ENCODE measurements at regions not wholly inside any gene's neighbourhood (a gene's known extent, or its start where the extent isn't known, plus 50 kb on each side); places are given as distances from the start of the nearest gene placed in this dataset.

GRCh38 chr5:74550927-74551326 is 89.6 kb downstream of the ENC1 start:
- no peaks in the 10 kb centered on the region for H3K9me3 ChIP-seq (ENCODE audit: low read depth, low read length, poor library complexity, severe bottlenecking)
- no peaks in the 10 kb centered on the region for H3K36me3 ChIP-seq (ENCODE audit: insufficient read depth, low read length, poor library complexity, severe bottlenecking)
- CTCF ChIA-PET, result no interaction called here
- no peak overlapping the region for H3K27ac ChIP-seq (ENCODE audit: low read depth, low read length, poor library complexity, severe bottlenecking)
- DNase-seq (ENCODE audit: low spot score), result no peak
- no peak for TF ChIP-seq EZH2 (IDR thresholded peaks at IDR 0.05; ENCODE audit: borderline replicate concordance, low read depth, low read length, poor library complexity, severe bottlenecking)
- TF ChIP-seq CTCF (conservative IDR thresholded peaks at IDR 0.05; ENCODE audit: low read depth, low read length), result no peak
- BruUV-seq (replicated peaks), result no TSS peak
- POLR2A ChIA-PET (ENCODE audit: low non-redundant PET), result no interaction called here
- no peak overlapping the region for H3K4me3 ChIP-seq (ENCODE audit: low read depth, low read length, poor library complexity, severe bottlenecking)
- intact Hi-C loops (cut with micrococcal nuclease; ENCODE audit: unreplicated experiment), result no loop called here
- H3K27me3 ChIP-seq (replicated peaks; ENCODE audit: insufficient read depth, low read depth, low read length, poor library complexity), result no peaks in the 10 kb centered on the region
- H3K4me1 ChIP-seq (ENCODE audit: insufficient read depth, low read length, poor library complexity, severe bottlenecking), result no peaks in the 10 kb centered on the region

GRCh38 chr5:74549384-74549783 is 91.1 kb downstream of the ENC1 start:
- no peaks in the 10 kb centered on the region for H3K9me3 ChIP-seq (ENCODE audit: low read depth, low read length, poor library complexity, severe bottlenecking)
- no peak for TF ChIP-seq CTCF (conservative IDR thresholded peaks at IDR 0.05; ENCODE audit: low read depth, low read length)
- TF ChIP-seq EZH2 (IDR thresholded peaks at IDR 0.05; ENCODE audit: borderline replicate concordance, low read depth, low read length, poor library complexity, severe bottlenecking), result no peak
- ChIA-PET POLR2A (ENCODE audit: low non-redundant PET) (no interaction called here), CTCF (no interaction called here)
- no peaks in the 10 kb centered on the region for H3K27me3 ChIP-seq (replicated peaks; ENCODE audit: insufficient read depth, low read depth, low read length, poor library complexity)
- H3K4me3 ChIP-seq (ENCODE audit: low read depth, low read length, poor library complexity, severe bottlenecking), result no peak overlapping the region
- H3K36me3 ChIP-seq (ENCODE audit: insufficient read depth, low read length, poor library complexity, severe bottlenecking), result no peaks in the 10 kb centered on the region
- DNase-seq (ENCODE audit: low spot score), result no peak
- H3K4me1 ChIP-seq (ENCODE audit: insufficient read depth, low read length, poor library complexity, severe bottlenecking), result peaks cover 8% of the 10 kb centered on the region
- intact Hi-C loops (cut with micrococcal nuclease; ENCODE audit: unreplicated experiment), result loop anchor here (10.0 kb wide), 1 partner anchor 165 kb away; no protein-coding TSS in a partner anchor
- no TSS peak for BruUV-seq (replicated peaks)
- no peak overlapping the region for H3K27ac ChIP-seq (ENCODE audit: low read depth, low read length, poor library complexity, severe bottlenecking)

- Histone ChIP-seq H3K27ac (ENCODE audit: low read depth, low read length, poor library complexity, severe bottlenecking) (no peak overlapping the region), H3K4me3 (ENCODE audit: low read depth, low read length, poor library complexity, severe bottlenecking) (no peak overlapping the region), H3K36me3 (ENCODE audit: insufficient read depth, low read length, poor library complexity, severe bottlenecking) (no peaks in the 10 kb centered on the region), H3K27me3 (replicated peaks; ENCODE audit: insufficient read depth, low read depth, low read length, poor library complexity) (no peaks in the 10 kb centered on the region), H3K4me1 (ENCODE audit: insufficient read depth, low read length, poor library complexity, severe bottlenecking) (peaks cover 26% of the 10 kb centered on the region), H3K9me3 (ENCODE audit: low read depth, low read length, poor library complexity, severe bottlenecking) (no peaks in the 10 kb centered on the region)
- POLR2A ChIA-PET (ENCODE audit: low non-redundant PET), result no interaction called here
- no TSS peak for BruUV-seq (replicated peaks)
- no peak for DNase-seq (ENCODE audit: low spot score)
- CTCF ChIA-PET, result no interaction called here
- intact Hi-C loops (cut with micrococcal nuclease; ENCODE audit: unreplicated experiment), result loop anchor here (10.0 kb wide), 1 partner anchor 162 kb away; no protein-coding TSS in a partner anchor
- no peak for TF ChIP-seq EZH2 (IDR thresholded peaks at IDR 0.05; ENCODE audit: borderline replicate concordance, low read depth, low read length, poor library complexity, severe bottlenecking)
- TF ChIP-seq CTCF (conservative IDR thresholded peaks at IDR 0.05; ENCODE audit: low read depth, low read length), result no peak
Measured at GRCh38 chr5:74546796-74547195, 93.7 kb downstream of the ENC1 start.
